ENCODE measurements at regions not wholly inside any gene's neighbourhood (a gene's known extent, or its start where the extent isn't known, plus 50 kb on each side); places are given as distances from the start of the nearest gene placed in this dataset.

DNA sequence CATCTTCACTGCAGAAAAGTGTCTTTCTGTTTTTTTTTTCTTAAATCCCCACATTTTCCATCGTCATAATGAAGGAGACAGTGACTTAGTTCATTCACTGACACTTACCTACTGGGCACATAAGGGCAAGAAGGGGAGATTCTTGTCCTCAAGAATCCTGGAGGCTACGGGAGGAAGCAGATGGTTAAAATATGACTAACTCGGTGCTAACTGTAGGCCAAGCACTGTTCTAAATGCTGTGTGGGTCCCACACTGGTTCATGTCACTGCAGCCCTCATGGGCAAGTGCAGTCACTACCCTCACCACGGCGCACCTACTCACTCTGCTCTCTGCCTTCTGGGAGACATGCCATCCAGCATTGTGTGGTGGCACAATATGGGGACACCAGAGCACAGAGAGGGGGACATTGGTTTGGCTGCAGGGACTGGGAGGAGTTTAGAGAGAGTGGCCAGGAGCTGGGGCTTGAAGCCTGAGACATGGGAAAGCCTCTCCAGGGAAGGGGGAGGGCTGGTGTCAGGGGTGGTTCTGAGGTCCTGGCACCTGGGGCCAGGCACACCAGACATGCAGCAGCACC lies 305.2 kb downstream of the MYCN start (continued):
- TF ChIP-seq, protein P1, sequence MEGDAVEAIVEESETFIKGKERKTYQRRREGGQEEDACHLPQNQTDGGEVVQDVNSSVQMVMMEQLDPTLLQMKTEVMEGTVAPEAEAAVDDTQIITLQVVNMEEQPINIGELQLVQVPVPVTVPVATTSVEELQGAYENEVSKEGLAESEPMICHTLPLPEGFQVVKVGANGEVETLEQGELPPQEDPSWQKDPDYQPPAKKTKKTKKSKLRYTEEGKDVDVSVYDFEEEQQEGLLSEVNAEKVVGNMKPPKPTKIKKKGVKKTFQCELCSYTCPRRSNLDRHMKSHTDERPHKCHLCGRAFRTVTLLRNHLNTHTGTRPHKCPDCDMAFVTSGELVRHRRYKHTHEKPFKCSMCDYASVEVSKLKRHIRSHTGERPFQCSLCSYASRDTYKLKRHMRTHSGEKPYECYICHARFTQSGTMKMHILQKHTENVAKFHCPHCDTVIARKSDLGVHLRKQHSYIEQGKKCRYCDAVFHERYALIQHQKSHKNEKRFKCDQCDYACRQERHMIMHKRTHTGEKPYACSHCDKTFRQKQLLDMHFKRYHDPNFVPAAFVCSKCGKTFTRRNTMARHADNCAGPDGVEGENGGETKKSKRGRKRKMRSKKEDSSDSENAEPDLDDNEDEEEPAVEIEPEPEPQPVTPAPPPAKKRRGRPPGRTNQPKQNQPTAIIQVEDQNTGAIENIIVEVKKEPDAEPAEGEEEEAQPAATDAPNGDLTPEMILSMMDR (IDR thresholded peaks at IDR 0.05; ENCODE audit: poor library complexity, severe bottlenecking) = no peak
- TF ChIP-seq RAD21 (conservative IDR thresholded peaks at IDR 0.05) = no peak

DNA sequence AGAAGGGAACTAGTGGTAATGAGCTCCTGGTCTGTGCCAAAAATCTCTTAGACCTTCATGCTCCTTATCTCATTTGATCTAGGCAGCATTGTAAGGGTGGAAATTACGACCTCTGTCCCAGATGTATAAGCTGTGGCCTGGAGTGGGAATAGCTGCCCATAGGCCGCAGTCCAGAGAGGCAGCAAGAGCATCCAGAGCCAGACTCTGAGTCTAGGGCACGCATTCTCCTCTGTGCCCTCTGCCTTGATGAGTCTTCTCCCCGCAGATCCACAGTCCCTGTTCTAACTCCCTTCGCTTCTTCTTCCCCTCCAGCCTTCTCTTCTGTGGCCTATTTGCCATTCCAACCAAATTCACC lies 304.6 kb downstream of the MYCN start:
- Histone ChIP-seq H4K20me1 (ENCODE audit: insufficient read depth) (no peaks in the 10 kb centered on the region), H3K27me3 (ENCODE audit: insufficient read depth, low read depth, low read length) (no peaks in the 10 kb centered on the region), H3K4me3 (ENCODE audit: low read length) (no peak overlapping the region), H2AFZ (ENCODE audit: low read depth, low read length) (no peak overlapping the region), H3K27ac (ENCODE audit: low read length) (no peak overlapping the region), H3K36me3 (ENCODE audit: insufficient read depth, low read length) (no peaks in the 10 kb centered on the region), H3K9me2 (ENCODE audit: insufficient read depth, low read length) (no peaks in the 10 kb centered on the region), H3K4me2 (ENCODE audit: low read length) (no peak overlapping the region), H3F3A (ENCODE audit: insufficient read depth, low read length, poor library complexity, severe bottlenecking) (no peaks in the 10 kb centered on the region), H3K9ac (ENCODE audit: low read length) (no peak overlapping the region), H3K79me2 (replicated peaks; ENCODE audit: insufficient read depth, low read length) (no peaks in the 10 kb centered on the region), H3K9me3 (ENCODE audit: low read length) (no peaks in the 10 kb centered on the region)
- no peak for TF ChIP-seq TAF1 (IDR thresholded peaks at IDR 0.05; ENCODE audit: low read depth)
- TF ChIP-seq, protein P2, sequence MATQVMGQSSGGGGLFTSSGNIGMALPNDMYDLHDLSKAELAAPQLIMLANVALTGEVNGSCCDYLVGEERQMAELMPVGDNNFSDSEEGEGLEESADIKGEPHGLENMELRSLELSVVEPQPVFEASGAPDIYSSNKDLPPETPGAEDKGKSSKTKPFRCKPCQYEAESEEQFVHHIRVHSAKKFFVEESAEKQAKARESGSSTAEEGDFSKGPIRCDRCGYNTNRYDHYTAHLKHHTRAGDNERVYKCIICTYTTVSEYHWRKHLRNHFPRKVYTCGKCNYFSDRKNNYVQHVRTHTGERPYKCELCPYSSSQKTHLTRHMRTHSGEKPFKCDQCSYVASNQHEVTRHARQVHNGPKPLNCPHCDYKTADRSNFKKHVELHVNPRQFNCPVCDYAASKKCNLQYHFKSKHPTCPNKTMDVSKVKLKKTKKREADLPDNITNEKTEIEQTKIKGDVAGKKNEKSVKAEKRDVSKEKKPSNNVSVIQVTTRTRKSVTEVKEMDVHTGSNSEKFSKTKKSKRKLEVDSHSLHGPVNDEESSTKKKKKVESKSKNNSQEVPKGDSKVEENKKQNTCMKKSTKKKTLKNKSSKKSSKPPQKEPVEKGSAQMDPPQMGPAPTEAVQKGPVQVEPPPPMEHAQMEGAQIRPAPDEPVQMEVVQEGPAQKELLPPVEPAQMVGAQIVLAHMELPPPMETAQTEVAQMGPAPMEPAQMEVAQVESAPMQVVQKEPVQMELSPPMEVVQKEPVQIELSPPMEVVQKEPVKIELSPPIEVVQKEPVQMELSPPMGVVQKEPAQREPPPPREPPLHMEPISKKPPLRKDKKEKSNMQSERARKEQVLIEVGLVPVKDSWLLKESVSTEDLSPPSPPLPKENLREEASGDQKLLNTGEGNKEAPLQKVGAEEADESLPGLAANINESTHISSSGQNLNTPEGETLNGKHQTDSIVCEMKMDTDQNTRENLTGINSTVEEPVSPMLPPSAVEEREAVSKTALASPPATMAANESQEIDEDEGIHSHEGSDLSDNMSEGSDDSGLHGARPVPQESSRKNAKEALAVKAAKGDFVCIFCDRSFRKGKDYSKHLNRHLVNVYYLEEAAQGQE (IDR thresholded peaks at IDR 0.05; ENCODE audit: borderline replicate concordance) = no peak
- TF ChIP-seq SMC3 (conservative IDR thresholded peaks at IDR 0.05; ENCODE audit: poor library complexity) = no peak
- no peak for TF ChIP-seq EP300 (conservative IDR thresholded peaks at IDR 0.05; ENCODE audit: poor library complexity, severe bottlenecking)
- TF ChIP-seq EZH2 (IDR thresholded peaks at IDR 0.05; ENCODE audit: borderline replicate concordance, insufficient read depth, low read length, poor library complexity, severe bottlenecking) = no peak
- TF ChIP-seq MXI1 (conservative IDR thresholded peaks at IDR 0.05; ENCODE audit: poor library complexity, severe bottlenecking) = no peak
- TF ChIP-seq RAD21 (conservative IDR thresholded peaks at IDR 0.05) = no peak
- TF ChIP-seq, protein P1 (IDR thresholded peaks at IDR 0.05; ENCODE audit: poor library complexity, severe bottlenecking) = no peak
- no peak for TF ChIP-seq POLR2AphosphoS5 (IDR thresholded peaks at IDR 0.05)
